ENCODE measurements at regions not wholly inside any gene's neighbourhood (a gene's known extent, or its start where the extent isn't known, plus 50 kb on each side); places are given as distances from the start of the nearest gene placed in this dataset.

GRCh38 chr4:59249110-59249509, 1951.0 kb upstream of the ADGRL3 start:
- no CpG with 5 or more reads among the region's 2 CpGs for WGBS (ENCODE audit: extremely low coverage, insufficient read length, low lambda C conversion rate)
- no peak overlapping the region for H3K9ac ChIP-seq (ENCODE audit: extremely low read depth, insufficient read length, low read length)
- H2AK5ac ChIP-seq (ENCODE audit: insufficient read length, low read length) = no peak overlapping the region
- Mint-ChIP-seq H3K4me1 (no peaks in the 10 kb centered on the region), H3K27ac (no peak overlapping the region), H3K36me3 (ENCODE audit: insufficient read depth in 1 of 3, low read depth in 3 of 3) (peaks cover 0 to 2% (median 0%) of the 10 kb centered on the region in 3 experiments; a peak in 2 of 7 replicates), H3K9me3 (peaks cover 3 to 6% of the 10 kb centered on the region in 2 experiments; a peak in 3 of 5 replicates), H3K4me3 (no peak overlapping the region), H3K27me3 (ENCODE audit: low read depth) (no peaks in the 10 kb centered on the region)
- H4K5ac ChIP-seq (ENCODE audit: insufficient read length, low read depth, low read length) = no peak overlapping the region
- no peaks in the 10 kb centered on the region for H3K27me3 ChIP-seq (ENCODE audit: insufficient read depth, low read length)
- H3K4ac ChIP-seq (ENCODE audit: low read depth, low read length) = no peak overlapping the region
- no peak overlapping the region for H4K91ac ChIP-seq (ENCODE audit: insufficient read length, low read depth, low read length)
- H3K4me2 ChIP-seq (ENCODE audit: insufficient read depth, insufficient read length, low read length) = no peak overlapping the region
- no peaks in the 10 kb centered on the region for H3K9me3 ChIP-seq (ENCODE audit: control insufficient read depth, low read depth, low read length)
- no peak overlapping the region for H2BK20ac ChIP-seq (ENCODE audit: low read depth, low read length, poor library complexity, severe bottlenecking)
- H3K56ac ChIP-seq (ENCODE audit: insufficient read length, low read depth, low read length) = no peak overlapping the region
- H3K27ac ChIP-seq (ENCODE audit: insufficient read length, low read depth, low read length) = no peak overlapping the region
- H3K14ac ChIP-seq (ENCODE audit: insufficient read depth, low read length) = no peak overlapping the region
- H3K23me2 ChIP-seq (ENCODE audit: insufficient read length, low read depth, low read length, poor library complexity, severe bottlenecking) = no peaks in the 10 kb centered on the region
- H3K79me2 ChIP-seq (ENCODE audit: insufficient read depth, low read length) = no peaks in the 10 kb centered on the region
- no peak overlapping the region for H3K23ac ChIP-seq (ENCODE audit: insufficient read length, low read depth, low read length)
- no peak overlapping the region for H3K18ac ChIP-seq (ENCODE audit: insufficient read length, low read depth, low read length)
- H4K20me1 ChIP-seq (ENCODE audit: control insufficient read depth, insufficient read depth, insufficient read length) = no peaks in the 10 kb centered on the region
- no peak overlapping the region for H2BK15ac ChIP-seq (ENCODE audit: low read depth, low read length)
- no peak for TF ChIP-seq CTCF (conservative IDR thresholded peaks at IDR 0.05)
- no peaks in the 10 kb centered on the region for H3K4me1 ChIP-seq (ENCODE audit: insufficient read depth, low read length)
- H4K8ac ChIP-seq (replicated peaks; ENCODE audit: insufficient read length, low read depth, low read length) = no peak overlapping the region
- no peak overlapping the region for H2BK5ac ChIP-seq (ENCODE audit: insufficient read length, low read length)
- no peak overlapping the region for H3T11ph ChIP-seq (ENCODE audit: low read length)
- DNase-seq = no peak
- no peaks in the 10 kb centered on the region for H3K79me1 ChIP-seq (ENCODE audit: insufficient read depth, low read depth, low read length, poor library complexity, severe bottlenecking)
- no peak overlapping the region for H2BK12ac ChIP-seq (ENCODE audit: insufficient read length, low read depth, low read length)
- H2AFZ ChIP-seq (ENCODE audit: low read length) = no peak overlapping the region
- H2BK120ac ChIP-seq (ENCODE audit: low read depth, low read length, poor library complexity, severe bottlenecking) = no peak overlapping the region

All from H9 (cell line).